ENCODE measurements at regions not wholly inside any gene's neighbourhood (a gene's known extent, or its start where the extent isn't known, plus 50 kb on each side); places are given as distances from the start of the nearest gene placed in this dataset.

GRCh38 chr6:20291764-20292580, 79.7 kb upstream of the MBOAT1 start:
- no peak overlapping the region for H3K9ac ChIP-seq
- H3K4me3 ChIP-seq (IDR thresholded peaks at IDR 0.05; ENCODE audit: insufficient read depth, low read depth, low read length): no peak overlapping the region
- TF ChIP-seq CTCF (conservative IDR thresholded peaks at IDR 0.05; ENCODE audit: low read depth, low read length): peak; percentile 95
- H4K20me1 ChIP-seq (ENCODE audit: insufficient read depth): no peaks in the 10 kb centered on the region
- no peaks in the 10 kb centered on the region for H3K79me2 ChIP-seq (ENCODE audit: insufficient read depth, low read depth)
- no peaks in the 10 kb centered on the region for H3K36me3 ChIP-seq (ENCODE audit: insufficient read depth)
- no peak overlapping the region for H3K27ac ChIP-seq
- H3K4me2 ChIP-seq: peak overlapping the region; percentile 25; the same call in 1 of the 2 replicates
- H3K27me3 ChIP-seq (ENCODE audit: insufficient read depth, low read depth): no peaks in the 10 kb centered on the region
- peaks cover 16% of the 10 kb centered on the region for H3K4me1 ChIP-seq (ENCODE audit: low read depth, poor library complexity, severe bottlenecking)
- peak overlapping the region; percentile 39 for H2AFZ ChIP-seq (ENCODE audit: low read depth)

- Histone ChIP-seq H4K20me1 (ENCODE audit: insufficient read depth) (no peaks in the 10 kb centered on the region), H3K79me2 (ENCODE audit: insufficient read depth, low read depth) (no peaks in the 10 kb centered on the region), H3K36me3 (ENCODE audit: insufficient read depth) (no peaks in the 10 kb centered on the region), H2AFZ (ENCODE audit: low read depth) (no peak overlapping the region), H3K9ac (no peak overlapping the region), H3K4me2 (no peak overlapping the region), H3K4me3 (IDR thresholded peaks at IDR 0.05; ENCODE audit: insufficient read depth, low read depth, low read length) (no peak overlapping the region), H3K27ac (no peak overlapping the region), H3K27me3 (ENCODE audit: insufficient read depth, low read depth) (no peaks in the 10 kb centered on the region), H3K4me1 (ENCODE audit: low read depth, poor library complexity, severe bottlenecking) (peaks cover 12% of the 10 kb centered on the region)
- TF ChIP-seq CTCF (conservative IDR thresholded peaks at IDR 0.05; ENCODE audit: low read depth, low read length): no peak
Observed at GRCh38 chr6:20292905-20293304, 80.6 kb upstream of the MBOAT1 start.

- Histone ChIP-seq H3K36me3 (ENCODE audit: insufficient read depth) (no peaks in the 10 kb centered on the region), H3K4me2 (no peak overlapping the region), H4K20me1 (ENCODE audit: insufficient read depth) (no peaks in the 10 kb centered on the region), H3K27me3 (ENCODE audit: insufficient read depth, low read depth) (no peaks in the 10 kb centered on the region), H3K79me2 (ENCODE audit: insufficient read depth, low read depth) (no peaks in the 10 kb centered on the region), H3K4me3 (IDR thresholded peaks at IDR 0.05; ENCODE audit: insufficient read depth, low read depth, low read length) (no peak overlapping the region), H3K9ac (no peak overlapping the region), H2AFZ (ENCODE audit: low read depth) (no peak overlapping the region), H3K27ac (no peak overlapping the region), H3K4me1 (ENCODE audit: low read depth, poor library complexity, severe bottlenecking) (no peaks in the 10 kb centered on the region)
- TF ChIP-seq CTCF (conservative IDR thresholded peaks at IDR 0.05; ENCODE audit: low read depth, low read length): no peak
Observed at GRCh38 chr6:20301256-20301655, 89.0 kb upstream of the MBOAT1 start.

- no peak overlapping the region for H3K4me3 ChIP-seq (IDR thresholded peaks at IDR 0.05; ENCODE audit: insufficient read depth, low read depth, low read length)
- no peak overlapping the region for H3K9ac ChIP-seq
- H3K27me3 ChIP-seq (ENCODE audit: insufficient read depth, low read depth): no peaks in the 10 kb centered on the region
- H3K4me2 ChIP-seq: no peak overlapping the region
- H2AFZ ChIP-seq (ENCODE audit: low read depth): no peak overlapping the region
- H4K20me1 ChIP-seq (ENCODE audit: insufficient read depth): no peaks in the 10 kb centered on the region
- no peaks in the 10 kb centered on the region for H3K4me1 ChIP-seq (ENCODE audit: low read depth, poor library complexity, severe bottlenecking)
- H3K79me2 ChIP-seq (ENCODE audit: insufficient read depth, low read depth): no peaks in the 10 kb centered on the region
- no peak for TF ChIP-seq CTCF (conservative IDR thresholded peaks at IDR 0.05; ENCODE audit: low read depth, low read length)
- no peak overlapping the region for H3K27ac ChIP-seq
- no peaks in the 10 kb centered on the region for H3K36me3 ChIP-seq (ENCODE audit: insufficient read depth)
Observed at GRCh38 chr6:20302168-20302567, 89.9 kb upstream of the MBOAT1 start.

All from KMS-11 (cell line).